ENCODE measurements at regions not wholly inside any gene's neighbourhood (a gene's known extent, or its start where the extent isn't known, plus 50 kb on each side); places are given as distances from the start of the nearest gene placed in this dataset.

DNA sequence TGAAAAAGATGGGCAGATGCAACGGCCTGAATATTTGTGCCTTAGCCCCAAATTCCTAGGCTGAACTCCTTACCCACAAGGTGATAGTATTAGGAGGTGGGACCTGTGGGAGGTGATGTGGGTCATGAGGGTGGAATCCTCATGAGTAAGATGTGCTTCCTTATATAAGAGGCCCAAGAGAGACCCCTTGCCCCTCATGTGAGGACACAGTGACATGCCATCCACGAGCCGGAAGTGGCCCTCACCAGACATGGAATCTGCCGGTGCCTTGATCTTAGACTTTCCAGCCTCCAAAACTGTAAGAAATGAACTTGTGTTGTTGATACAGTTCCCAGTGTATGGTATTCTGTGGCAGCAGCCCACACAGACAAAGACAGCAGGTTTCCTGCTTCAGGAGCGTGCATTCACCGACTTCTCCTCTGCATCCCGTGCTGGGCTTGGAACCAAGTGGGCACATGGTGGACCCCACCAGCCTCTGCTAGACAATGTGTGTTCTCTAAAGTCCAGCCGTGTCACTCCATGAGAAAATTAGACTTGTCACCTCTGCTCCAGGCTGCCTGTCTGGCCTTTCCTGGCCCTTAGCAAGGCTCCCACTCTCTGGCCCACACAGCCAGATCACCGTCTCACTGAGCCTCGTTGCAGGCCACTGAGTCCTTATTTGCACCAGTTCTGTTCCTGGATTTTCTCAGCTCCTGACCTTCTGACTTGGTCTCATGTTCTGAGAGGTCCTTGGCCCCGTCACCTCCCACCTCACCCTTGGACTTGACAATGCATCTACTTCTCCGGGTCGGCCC lies 52.9 kb upstream of the CACUL1 start:
- TF ChIP-seq, protein P1, sequence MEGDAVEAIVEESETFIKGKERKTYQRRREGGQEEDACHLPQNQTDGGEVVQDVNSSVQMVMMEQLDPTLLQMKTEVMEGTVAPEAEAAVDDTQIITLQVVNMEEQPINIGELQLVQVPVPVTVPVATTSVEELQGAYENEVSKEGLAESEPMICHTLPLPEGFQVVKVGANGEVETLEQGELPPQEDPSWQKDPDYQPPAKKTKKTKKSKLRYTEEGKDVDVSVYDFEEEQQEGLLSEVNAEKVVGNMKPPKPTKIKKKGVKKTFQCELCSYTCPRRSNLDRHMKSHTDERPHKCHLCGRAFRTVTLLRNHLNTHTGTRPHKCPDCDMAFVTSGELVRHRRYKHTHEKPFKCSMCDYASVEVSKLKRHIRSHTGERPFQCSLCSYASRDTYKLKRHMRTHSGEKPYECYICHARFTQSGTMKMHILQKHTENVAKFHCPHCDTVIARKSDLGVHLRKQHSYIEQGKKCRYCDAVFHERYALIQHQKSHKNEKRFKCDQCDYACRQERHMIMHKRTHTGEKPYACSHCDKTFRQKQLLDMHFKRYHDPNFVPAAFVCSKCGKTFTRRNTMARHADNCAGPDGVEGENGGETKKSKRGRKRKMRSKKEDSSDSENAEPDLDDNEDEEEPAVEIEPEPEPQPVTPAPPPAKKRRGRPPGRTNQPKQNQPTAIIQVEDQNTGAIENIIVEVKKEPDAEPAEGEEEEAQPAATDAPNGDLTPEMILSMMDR (IDR thresholded peaks at IDR 0.05): no peak
- TF ChIP-seq POLR2A (IDR thresholded peaks at IDR 0.05) (no peak), POLR2AphosphoS5 (IDR thresholded peaks at IDR 0.05; ENCODE audit: insufficient read depth in 1 of 2, low read depth in 1 of 2) (no peak)
